Cardiac septum (tissue), 1 donor: ENCODE measurements at regions not wholly inside any gene's neighbourhood (a gene's known extent, or its start where the extent isn't known, plus 50 kb on each side); places are given as distances from the start of the nearest gene placed in this dataset.
"Not testable (repeated sequence)": the region's sequence is repeated elsewhere in the genome, so short reads cannot be mapped to it uniquely, and the experiment has no call there.

ENCODE experiments used
- DNase-seq: peaks from one replicate; pipeline ENCODE4 v3.0.0-alpha.2; 2020; ENCODE audit warnings: low spot score
- intact Hi-C: fragments of 100-400 bp; cut with DNase I; formaldehyde crosslinking; loops from one replicate; pipeline ENCODE4 v1.14.0; 2022
- donor health status: DM: no; HTN: no; CAD: no.

DNA sequence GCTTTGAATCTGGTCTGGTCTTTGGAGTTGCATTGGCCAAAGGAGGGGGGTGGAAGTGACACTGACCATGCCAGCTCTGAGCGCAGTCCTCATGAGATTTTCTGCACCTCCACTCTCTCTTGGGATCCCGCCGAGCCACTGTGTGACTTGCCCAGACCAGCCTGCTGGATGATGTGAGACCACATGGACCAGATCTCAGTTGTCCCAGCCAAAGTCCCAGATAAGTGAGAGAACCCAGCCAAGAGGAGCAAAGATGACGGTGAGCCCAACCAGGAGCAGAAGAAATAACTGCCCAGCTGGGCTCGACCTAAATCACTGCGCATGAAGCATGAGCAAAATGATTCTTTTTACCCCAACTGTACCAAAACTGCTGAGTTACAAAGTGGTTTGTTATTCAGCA is 96.5 kb upstream of the ERCC4 start:
- intact Hi-C loops, result no loop called here
- no peak for DNase-seq

DNA sequence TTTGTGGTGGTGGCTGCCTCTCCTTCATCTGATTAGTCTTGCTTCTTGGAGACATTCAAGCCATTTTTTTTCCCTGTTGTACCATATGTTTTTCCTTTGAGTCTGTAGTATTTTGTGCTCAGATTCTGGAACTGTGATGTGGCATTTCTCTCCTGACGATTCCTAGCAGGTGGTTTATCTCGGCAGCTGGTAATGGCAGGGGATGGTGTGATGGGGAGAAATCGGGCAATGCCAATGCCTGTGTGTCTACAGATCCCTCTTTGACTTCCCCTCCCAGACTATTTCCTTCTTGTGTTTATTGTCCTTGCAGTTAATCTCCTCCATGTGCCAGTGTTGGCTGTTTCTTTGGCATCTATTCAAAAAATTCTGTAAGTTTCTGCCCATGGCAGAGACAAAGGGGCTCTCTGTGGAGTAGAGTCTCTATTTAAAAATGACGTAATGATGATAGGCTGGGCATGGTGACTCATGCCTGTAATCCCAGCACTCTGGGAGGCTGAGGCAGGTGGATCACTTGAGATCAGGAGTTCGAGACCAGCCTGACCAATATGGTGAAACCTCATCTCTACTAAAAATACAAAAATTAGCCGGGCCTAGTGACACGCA is 90.2 kb upstream of the ERCC4 start:
- no peak for DNase-seq
- intact Hi-C loops, result no loop called here

DNA sequence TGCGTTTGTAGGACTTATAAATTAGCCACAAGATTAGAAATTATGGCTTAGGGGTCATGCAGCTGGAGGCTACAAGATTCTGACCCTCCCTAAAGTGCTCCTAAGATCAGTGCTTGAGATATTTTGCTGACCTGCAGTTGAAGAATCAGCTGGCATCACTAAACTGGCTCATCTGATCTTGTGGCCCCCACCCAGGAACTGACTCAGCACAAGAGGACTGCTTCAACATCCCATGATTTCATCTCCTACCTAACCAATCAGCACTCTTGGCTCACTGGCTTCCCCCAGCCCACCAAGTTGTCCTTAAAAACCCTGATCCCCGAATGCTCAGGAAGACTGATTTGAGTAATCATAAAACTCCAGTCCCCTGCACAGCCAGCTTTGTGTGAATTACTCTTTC is 86.4 kb upstream of the ERCC4 start:
- DNase-seq, result no peak
- intact Hi-C loops, result no loop called here

DNA sequence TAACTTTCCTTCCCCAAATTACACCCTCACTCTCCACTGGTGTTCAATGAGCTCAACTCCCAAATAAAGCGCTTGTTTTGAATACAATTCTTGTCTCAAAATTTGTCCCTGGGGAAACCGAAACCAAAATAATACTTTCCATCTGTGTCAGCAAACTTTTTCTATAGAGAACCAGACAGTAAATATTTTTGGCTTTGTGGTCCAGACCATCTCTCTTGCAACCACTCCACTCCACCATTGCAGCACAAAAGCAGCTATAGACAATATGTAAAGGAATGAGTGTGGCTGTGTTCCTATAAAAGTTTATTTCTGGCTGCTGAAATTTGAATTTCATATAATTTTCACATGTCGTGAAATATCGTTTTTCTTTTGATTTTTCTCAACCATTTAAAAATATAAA is 84.6 kb upstream of the ERCC4 start:
- no peak for DNase-seq
- intact Hi-C loops, result no loop called here

DNA sequence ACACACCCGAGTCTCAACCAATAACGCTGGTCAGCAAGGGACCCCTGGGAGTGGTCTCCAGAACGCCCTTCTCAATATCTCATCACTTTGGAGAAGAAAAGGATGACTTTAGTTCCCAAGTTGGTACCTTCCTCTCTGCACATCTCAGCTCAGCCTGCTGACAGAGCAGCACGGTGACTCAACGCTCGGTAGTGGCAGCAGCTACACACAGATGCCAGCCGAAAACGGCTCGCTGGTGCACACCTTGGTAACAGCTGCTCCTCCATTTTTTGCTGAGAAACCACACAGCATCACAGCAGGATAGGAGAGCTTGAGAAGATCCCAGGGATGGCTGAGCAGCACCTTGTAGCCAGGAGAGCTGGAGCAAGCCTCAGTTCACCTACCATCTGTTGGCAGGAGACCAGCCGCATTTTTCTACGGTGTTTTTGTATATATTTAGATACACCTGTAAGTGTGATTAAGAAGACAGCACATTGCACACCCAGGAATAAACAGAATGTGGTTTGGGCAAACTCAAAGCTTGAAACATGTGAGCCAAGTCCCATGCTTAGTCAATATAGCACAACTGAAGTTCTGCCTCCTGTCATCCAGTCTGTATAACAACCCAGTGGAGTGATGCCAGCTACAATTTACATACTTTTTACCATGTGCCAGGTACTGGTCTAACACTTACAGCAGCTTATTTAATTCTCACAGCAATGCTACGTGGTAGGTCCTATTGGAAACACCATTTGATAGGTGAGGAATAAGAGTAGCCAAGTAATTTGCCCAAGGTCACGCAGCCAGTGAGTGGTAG is 83.8 kb upstream of the ERCC4 start:
- DNase-seq, result no peak
- intact Hi-C loops, result no loop called here

DNA sequence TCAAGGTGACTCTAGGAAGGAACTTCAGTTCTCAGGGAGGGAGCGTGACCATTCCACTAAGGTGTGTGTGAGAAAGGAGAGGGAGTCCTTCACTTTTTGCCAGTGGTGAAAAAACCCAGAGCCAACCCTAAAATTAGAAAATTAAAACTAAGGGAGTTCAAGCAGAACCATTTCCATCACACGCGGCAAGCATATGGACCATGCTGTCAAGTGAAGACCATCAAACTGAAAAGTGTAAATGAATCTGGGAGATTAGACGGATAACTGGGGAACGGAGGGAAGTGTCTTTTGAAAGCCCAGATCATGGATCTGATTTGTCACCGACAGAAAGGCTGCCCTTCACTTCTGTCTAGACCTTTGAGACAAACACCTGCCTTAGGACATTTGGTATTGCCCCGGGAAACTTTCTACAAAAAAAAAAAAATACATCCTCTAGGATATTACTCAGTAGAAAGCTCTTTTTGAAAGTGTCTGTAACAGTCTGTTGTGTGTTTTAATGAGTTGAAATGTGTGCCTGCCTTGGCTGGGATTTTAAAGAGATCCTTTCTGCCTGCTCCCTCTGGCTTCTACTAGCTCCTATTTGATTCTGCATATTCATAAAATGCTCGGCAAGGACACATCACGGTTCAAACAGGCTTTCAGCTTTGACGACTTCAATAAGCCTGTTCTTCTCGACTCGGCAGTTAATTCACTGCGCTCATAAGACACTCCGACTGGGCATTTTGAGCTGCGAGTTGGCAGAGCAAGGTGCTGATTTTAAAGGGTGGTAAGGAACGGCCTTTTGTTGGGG is 81.4 kb upstream of the ERCC4 start:
- intact Hi-C loops, result no loop called here
- DNase-seq, result no peak

DNA sequence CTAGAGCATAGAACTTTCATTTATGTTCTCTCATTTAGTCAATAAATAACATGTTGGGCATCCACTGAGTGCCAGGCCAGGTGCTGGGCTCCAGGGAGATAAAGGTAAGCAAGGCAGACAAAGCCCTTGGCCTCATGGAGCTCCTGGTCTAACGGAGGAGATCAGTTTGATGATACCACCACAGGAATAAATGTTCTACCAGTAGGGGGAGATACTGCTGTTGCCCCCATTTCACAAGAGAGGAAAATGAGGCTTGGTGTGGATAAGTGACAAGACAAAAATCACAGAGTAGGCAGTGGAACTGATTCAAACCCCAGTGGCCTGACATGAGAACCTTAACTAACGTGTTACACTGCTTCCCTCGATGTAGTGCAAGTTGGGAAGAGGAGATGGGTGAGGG is 80.4 kb upstream of the ERCC4 start:
- DNase-seq, result no peak
- intact Hi-C loops, result no loop called here

DNA sequence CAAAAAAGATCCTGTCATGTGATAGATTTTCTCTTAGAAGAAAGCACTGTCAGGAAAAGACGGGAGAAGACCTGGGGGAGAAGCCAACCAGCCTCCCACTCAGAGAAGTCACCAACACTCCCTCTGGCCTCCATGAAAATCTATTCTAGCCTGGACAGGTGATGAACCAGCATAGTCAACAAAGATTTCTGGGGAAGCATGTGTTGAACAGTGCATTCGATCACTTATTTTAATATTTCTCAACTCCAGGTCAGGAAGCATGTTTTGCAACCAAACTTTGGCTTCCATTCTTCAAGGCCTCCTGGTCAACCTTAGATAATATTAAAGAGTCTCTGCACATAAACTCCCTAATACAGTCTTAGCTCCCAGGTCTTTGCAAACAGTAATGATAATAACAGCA is 74.7 kb upstream of the ERCC4 start:
- DNase-seq, result no peak
- intact Hi-C loops, result no loop called here

DNA sequence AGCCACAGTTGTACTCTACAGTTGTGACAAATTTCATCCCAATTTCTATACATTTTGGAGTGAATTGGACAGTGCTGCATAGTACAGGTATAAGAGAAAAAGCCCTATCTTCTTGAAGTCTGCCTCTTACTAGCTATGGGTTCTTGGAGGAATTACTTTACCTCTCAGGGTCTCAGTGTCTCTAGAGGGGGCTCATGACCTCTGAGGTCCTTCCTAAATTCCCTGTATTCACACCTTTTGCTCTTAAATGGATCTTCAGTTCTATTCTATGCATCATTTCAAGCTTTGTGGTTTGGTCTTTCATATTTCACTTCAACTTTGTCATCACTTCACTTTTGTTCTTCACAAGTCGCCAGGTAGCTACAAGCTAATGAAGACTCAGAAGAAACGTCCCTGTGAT is 71.2 kb upstream of the ERCC4 start:
- DNase-seq, result no peak
- intact Hi-C loops, result no loop called here

DNA sequence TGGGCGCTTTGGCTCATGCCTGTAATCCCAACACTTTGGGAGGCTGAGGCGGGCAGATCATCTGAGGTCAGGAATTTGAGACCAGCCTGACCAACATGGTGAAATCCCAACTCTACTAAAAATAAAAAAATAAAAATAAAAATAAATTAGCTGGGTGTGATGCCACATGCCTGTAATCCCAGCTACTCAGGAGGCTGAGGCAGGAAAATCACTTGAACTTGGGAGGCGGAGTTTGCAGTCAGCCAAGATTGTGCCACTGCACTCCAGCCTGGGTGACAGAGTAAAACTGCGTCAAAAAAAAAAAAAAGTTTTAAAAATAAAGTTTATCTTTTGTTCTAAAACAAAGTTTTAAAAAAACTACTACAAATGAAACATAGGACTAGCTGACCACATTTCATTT is 69.8 kb upstream of the ERCC4 start:
- DNase-seq, intact Hi-C loops: not testable (repeated sequence)

DNA sequence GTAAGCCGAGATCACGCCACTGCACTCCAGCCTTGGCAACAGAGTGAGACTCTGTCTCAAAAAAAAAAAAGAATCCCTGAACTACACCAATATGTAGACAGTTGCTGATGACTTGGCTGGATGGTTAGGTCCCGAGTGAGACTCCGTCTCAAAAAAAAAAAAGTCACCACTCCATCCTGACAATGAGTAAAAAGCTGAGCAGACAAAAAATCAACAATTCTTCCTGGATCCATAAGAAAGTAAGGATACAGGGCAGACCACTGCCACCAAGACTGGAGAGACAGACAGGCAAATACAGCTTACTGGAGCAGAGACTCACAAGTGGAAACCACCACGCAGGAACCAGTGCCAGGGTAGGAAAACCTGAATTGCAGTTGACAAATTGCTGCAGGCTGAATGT is 67.1 kb upstream of the ERCC4 start:
- intact Hi-C loops, result no loop called here
- no peak for DNase-seq

DNA sequence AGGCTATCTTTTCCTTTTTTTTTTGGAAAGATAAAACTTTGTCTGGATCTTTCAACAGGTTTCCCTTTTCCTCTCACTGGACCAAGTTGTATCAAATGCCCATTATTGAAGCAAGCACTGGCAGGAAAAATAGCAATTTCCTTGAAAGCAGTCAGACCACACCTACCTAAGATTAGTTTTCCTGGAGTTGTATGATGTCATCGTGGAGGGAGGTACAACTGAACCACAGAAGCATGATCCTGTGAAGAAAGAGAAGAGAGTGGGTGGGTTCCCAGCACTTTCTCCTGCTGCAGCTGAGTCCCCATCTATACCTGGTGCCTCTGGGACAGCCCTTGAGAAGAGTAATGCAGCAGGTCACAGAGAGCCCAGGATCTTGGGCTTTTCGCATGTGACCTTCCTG is 63.6 kb upstream of the ERCC4 start:
- intact Hi-C loops, result no loop called here
- no peak for DNase-seq

DNA sequence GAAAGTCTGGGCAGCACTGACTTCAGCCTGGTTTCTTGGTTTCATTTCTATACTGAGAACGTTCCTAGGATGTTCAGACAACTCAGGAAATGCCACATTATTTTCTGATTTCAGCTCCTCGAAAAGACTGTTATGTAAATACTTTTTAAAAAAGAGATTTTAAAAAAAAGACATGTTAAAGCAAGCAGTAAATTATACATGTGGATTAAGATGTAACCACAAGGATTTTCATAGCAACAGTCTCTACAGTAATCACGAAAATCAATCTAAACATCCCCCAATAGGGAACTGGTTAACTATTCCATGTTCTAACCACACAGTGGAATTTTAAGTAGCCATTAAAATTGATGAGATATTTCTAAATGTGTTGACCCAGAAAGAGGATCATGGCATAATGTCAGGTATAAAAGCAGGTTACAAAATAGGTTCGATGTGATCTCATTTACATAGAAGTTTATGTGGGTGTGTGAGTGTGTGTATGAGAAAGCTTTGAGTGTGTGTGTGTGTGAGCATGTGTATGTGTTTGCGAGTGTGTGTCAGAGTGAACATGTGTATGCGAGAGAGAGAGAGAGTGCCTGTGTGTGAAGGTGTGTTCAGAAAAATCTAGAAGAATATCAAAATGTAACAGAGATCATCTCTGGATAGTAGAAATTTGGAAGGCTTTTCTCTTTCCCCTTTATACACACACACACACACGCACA is 63.0 kb upstream of the ERCC4 start:
- intact Hi-C loops, result no loop called here
- DNase-seq, result no peak

DNA sequence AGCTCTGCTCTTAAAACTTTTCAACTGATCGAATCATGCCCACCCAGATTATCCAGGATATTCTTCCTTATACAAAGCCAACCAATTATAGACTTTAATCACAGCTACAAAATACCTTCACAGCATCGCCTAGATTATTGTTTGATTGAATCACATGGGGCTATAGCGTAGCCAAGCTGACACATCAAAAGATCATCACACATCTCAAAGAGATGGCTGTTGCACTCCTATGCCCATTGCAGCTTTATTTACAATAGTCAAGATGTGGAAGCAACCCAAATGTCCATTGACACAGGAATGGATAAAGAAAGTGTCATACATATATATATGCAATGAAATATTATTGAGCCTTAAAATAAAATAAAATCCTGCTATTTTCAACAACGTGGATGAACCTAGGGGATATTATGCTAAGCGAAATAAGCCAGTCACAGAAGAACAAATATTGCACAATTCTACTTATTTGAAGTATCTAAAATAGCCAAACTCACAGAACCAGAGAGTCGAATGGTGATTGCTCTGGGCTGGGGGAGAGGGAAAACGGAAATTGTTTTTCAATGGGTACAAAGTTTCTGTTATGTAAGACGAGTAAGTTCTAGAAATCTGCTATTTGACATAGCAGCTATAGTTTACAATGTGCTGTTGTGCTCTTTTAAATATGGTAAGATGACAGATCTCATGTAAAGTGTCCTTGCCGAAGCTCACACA is 60.9 kb upstream of the ERCC4 start:
- intact Hi-C loops, result no loop called here
- DNase-seq, result no peak

DNA sequence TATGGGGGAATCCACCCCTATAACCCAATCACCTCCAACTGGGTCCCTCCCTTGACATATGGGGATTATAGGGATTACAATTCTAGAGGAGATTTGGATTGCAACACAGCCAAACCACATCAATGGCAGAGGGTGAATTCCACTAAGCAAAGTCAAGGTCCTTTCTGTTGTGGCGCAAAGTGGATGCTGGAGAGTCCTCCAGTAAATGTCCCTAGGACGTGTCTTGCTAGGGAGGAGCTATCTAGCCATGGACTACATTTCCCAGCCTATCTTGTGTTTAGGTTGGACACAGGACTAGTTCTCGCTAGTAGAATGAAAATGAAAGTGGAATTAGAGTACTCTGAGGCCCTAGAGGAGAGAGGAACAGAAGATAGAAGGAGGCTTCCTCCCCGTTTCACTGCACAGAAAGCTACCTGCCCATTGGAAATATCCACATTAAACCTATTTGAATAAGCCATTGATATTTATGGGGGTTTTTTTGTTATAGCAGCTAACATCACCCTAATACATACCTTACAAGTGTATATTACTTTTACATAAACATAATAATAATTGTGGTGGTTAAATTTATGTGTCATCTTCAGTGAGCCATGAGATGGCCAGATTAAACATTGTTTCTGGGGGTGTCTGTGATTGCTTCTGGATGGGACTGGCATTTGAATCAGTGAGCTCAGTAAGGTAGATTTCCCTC is 56.7 kb upstream of the ERCC4 start:
- no peak for DNase-seq
- intact Hi-C loops, result no loop called here

DNA sequence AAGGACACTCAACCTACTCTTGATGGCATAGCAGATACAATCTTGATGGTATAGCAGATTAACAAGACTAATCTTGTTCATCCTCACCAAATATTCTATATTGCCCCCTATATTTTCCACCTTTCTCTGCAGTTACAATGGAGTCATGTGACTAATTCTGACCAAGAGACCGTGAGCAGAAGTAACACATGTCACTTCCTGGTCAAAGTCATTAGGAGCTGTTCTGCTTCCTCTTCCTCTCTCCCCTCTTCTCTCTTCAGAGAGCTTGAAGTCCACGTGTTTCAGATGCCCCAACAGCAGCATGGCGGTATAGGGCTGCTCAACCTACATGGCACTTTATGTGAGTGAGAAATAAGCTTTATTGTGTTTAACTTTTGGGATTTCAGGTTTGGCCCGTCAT is 55.3 kb upstream of the ERCC4 start:
- intact Hi-C loops, result no loop called here

DNA sequence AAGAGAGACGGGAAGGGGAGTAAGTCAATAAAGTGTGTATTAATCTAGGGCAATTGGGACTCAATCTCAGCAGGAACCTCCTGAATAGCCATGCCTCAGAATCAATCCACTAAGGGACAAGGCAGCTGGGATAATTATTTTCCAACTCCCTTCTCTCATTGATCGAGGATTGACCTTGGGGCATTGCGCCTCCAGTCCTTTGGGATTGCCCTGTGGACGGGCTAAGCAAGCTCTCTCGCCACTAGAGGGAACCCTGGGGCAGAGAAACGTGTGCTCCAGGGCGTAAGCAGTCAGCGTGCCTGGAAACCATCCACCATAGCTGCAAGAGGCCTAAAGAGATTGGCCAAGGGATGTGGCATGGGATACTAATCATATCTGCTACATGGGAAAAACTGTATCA is 53.9 kb upstream of the ERCC4 start:
- intact Hi-C loops, result loop anchor here (2.0 kb wide), 1 partner anchor 53 kb away; no protein-coding TSS in a partner anchor
- DNase-seq, result peak; percentile 77

More for the DNA sequence above, 55.3 kb upstream of the ERCC4 start:
- no peak for DNase-seq
